ENCODE measurements at regions not wholly inside any gene's neighbourhood (a gene's known extent, or its start where the extent isn't known, plus 50 kb on each side); places are given as distances from the start of the nearest gene placed in this dataset.

DNA sequence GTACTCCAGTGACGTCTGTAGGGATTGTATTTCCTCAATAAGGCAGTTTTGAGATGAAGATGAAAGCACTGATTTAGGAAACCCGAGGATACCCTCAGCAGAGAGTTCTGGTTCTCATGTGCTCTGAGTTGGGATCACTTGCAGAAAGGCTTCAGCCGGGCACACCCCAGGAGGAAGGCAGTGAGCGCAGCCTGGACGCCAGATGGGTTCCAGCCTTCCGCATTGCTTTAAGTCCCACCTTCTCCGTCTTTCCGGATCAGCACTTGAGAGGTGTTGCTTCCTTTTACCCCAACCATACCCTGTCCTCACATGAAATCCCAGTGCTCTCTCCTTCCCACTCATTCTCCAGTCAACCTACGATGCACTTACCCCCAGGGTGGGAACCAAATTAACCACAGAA, 239.5 kb upstream of the CADM1 start:
- no peak overlapping the region for H3K4me3 ChIP-seq (ENCODE audit: low read length)
- no peaks in the 10 kb centered on the region for H3K9me3 ChIP-seq (ENCODE audit: control insufficient read depth, insufficient read depth, low read length)
- no peaks in the 10 kb centered on the region for H3F3A ChIP-seq (ENCODE audit: control insufficient read depth, insufficient read depth)
- no peaks in the 10 kb centered on the region for H3K9me2 ChIP-seq (replicated peaks; ENCODE audit: control insufficient read depth, low read length)
- H3K27ac ChIP-seq (ENCODE audit: low read depth, low read length) = no peak overlapping the region
- H3K79me2 ChIP-seq (ENCODE audit: control insufficient read depth, low read length) = no peaks in the 10 kb centered on the region
- no peaks in the 10 kb centered on the region for H3K27me3 ChIP-seq (ENCODE audit: control insufficient read depth, low read length)
- no peaks in the 10 kb centered on the region for H3K36me3 ChIP-seq (ENCODE audit: control insufficient read depth, low read length)
- no peak for TF ChIP-seq EZH2phosphoT487 (IDR thresholded peaks at IDR 0.05; ENCODE audit: borderline replicate concordance, low read length)
- TF ChIP-seq, protein P1, sequence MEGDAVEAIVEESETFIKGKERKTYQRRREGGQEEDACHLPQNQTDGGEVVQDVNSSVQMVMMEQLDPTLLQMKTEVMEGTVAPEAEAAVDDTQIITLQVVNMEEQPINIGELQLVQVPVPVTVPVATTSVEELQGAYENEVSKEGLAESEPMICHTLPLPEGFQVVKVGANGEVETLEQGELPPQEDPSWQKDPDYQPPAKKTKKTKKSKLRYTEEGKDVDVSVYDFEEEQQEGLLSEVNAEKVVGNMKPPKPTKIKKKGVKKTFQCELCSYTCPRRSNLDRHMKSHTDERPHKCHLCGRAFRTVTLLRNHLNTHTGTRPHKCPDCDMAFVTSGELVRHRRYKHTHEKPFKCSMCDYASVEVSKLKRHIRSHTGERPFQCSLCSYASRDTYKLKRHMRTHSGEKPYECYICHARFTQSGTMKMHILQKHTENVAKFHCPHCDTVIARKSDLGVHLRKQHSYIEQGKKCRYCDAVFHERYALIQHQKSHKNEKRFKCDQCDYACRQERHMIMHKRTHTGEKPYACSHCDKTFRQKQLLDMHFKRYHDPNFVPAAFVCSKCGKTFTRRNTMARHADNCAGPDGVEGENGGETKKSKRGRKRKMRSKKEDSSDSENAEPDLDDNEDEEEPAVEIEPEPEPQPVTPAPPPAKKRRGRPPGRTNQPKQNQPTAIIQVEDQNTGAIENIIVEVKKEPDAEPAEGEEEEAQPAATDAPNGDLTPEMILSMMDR (IDR thresholded peaks at IDR 0.05; ENCODE audit: low read depth, low read length, poor library complexity, severe bottlenecking) = no peak
- no peaks in the 10 kb centered on the region for H3K4me1 ChIP-seq (ENCODE audit: control insufficient read depth, low read length)
- H4K20me1 ChIP-seq (ENCODE audit: control insufficient read depth, insufficient read depth, low read depth, low read length) = no peaks in the 10 kb centered on the region
- no peak overlapping the region for H3K4me2 ChIP-seq (ENCODE audit: low read length)

DNA sequence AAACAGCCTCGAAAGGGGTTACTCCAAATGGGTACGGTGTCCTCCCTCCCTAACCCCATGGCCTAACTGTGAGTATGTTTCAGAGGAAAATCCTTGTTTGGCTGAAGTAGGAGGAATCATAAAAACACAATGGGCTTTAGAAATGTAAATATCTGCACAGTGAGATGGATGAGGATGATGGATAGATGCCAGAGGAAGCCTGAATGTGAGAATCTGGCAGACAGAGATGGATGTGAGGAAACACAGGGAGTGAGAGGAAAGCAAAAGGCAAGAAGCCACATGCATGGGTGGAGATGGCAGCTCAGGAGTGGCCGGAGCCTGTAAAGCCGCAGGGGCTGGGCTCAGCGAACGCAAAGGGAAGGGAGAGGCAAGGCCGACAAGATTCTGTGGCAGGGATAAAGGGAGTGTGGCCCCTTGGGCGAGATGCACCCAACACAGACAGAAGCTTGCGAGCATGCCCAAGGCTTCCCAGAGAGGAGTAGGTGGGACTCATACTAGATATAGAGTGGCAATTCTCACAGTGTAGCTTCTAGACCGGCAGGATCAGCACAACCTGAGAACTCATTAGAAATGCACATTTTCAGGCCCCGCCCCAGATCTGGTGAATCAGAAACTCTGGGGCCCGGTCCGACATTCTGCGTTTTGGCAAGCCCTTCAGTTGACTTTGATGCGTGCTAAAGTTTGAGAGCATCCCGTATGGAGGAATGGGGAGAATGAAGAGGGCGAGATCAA, 237.3 kb upstream of the CADM1 start:
- Histone ChIP-seq H3K79me2 (ENCODE audit: control insufficient read depth, low read length) (no peaks in the 10 kb centered on the region), H3K27ac (ENCODE audit: low read depth, low read length) (no peak overlapping the region), H4K20me1 (ENCODE audit: control insufficient read depth, insufficient read depth, low read depth, low read length) (no peaks in the 10 kb centered on the region), H3K27me3 (ENCODE audit: control insufficient read depth, low read length) (no peaks in the 10 kb centered on the region), H3K4me3 (ENCODE audit: low read length) (no peak overlapping the region), H3K4me1 (ENCODE audit: control insufficient read depth, low read length) (no peaks in the 10 kb centered on the region), H3K36me3 (ENCODE audit: control insufficient read depth, low read length) (no peaks in the 10 kb centered on the region), H3K9me2 (replicated peaks; ENCODE audit: control insufficient read depth, low read length) (no peaks in the 10 kb centered on the region), H3F3A (ENCODE audit: control insufficient read depth, insufficient read depth) (no peaks in the 10 kb centered on the region), H3K9me3 (ENCODE audit: control insufficient read depth, insufficient read depth, low read length) (no peaks in the 10 kb centered on the region), H3K4me2 (ENCODE audit: low read length) (no peak overlapping the region)
- no peak for TF ChIP-seq EZH2phosphoT487 (IDR thresholded peaks at IDR 0.05; ENCODE audit: borderline replicate concordance, low read length)
- TF ChIP-seq, protein P1 (IDR thresholded peaks at IDR 0.05; ENCODE audit: low read depth, low read length, poor library complexity, severe bottlenecking) = no peak

DNA sequence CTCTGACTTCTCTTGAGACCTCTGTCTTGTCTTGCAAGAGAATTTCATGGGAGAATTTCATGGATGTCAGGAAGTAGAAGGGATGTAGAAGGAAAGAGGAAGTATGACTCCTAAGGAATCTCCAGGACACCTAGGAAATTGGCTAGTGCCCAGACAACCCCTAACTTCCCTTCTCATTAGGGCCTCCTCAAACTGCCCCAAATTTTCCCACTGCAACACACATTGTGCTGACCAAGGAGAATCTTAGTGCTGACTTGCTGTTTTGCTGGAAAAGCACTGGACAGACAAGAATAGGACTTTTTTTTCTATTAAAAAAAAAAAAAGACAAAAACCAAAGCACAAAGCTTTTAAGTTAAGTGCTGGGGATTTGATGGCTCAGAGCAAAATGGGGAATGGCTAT, 236.1 kb upstream of the CADM1 start:
- H3K4me3 ChIP-seq (ENCODE audit: low read length) = no peak overlapping the region
- H3K36me3 ChIP-seq (ENCODE audit: control insufficient read depth, low read length) = no peaks in the 10 kb centered on the region
- H3F3A ChIP-seq (ENCODE audit: control insufficient read depth, insufficient read depth) = no peaks in the 10 kb centered on the region
- no peaks in the 10 kb centered on the region for H3K27me3 ChIP-seq (ENCODE audit: control insufficient read depth, low read length)
- H3K27ac ChIP-seq (ENCODE audit: low read depth, low read length) = no peak overlapping the region
- H3K79me2 ChIP-seq (ENCODE audit: control insufficient read depth, low read length) = no peaks in the 10 kb centered on the region
- H4K20me1 ChIP-seq (ENCODE audit: control insufficient read depth, insufficient read depth, low read depth, low read length) = no peaks in the 10 kb centered on the region
- H3K4me1 ChIP-seq (ENCODE audit: control insufficient read depth, low read length) = no peaks in the 10 kb centered on the region
- no peaks in the 10 kb centered on the region for H3K9me2 ChIP-seq (replicated peaks; ENCODE audit: control insufficient read depth, low read length)
- no peak for TF ChIP-seq EZH2phosphoT487 (IDR thresholded peaks at IDR 0.05; ENCODE audit: borderline replicate concordance, low read length)
- TF ChIP-seq, protein P1 (IDR thresholded peaks at IDR 0.05; ENCODE audit: low read depth, low read length, poor library complexity, severe bottlenecking) = no peak
- H3K4me2 ChIP-seq (ENCODE audit: low read length) = no peak overlapping the region
- H3K9me3 ChIP-seq (ENCODE audit: control insufficient read depth, insufficient read depth, low read length) = no peaks in the 10 kb centered on the region

Measured in DOHH2 (cell line).